OCI-LY7 (cell line): ENCODE measurements at regions not wholly inside any gene's neighbourhood (a gene's known extent, or its start where the extent isn't known, plus 50 kb on each side); places are given as distances from the start of the nearest gene placed in this dataset.

ENCODE experiments used
- BruUV-seq: library from RNA; stranded (reverse); fragments of 400-500 nt; replicated peaks from 2 replicates; lab custom pipeline; 2021; lab: Mats Ljungman, UMichigan
- CTCF ChIA-PET: fragments of 300-600 bp; sonication (Branson Sonifier 250); formaldehyde crosslinking; loops from one replicate; lab custom pipeline; 2022; ENCODE audit warnings: antibody characterized with exemption; ENCODE audit not compliant: unreplicated experiment; lab: Charles Lee
- POLR2A ChIA-PET: fragments of 300-600 bp; sonication (Branson Sonifier 250); formaldehyde crosslinking; loops from one replicate; lab custom pipeline; 2022; ENCODE audit warnings: antibody characterized with exemption; lab: Charles Lee
- DNase-seq: peaks from one replicate; pipeline ENCODE4 v3.0.0-alpha.2; 2015; ENCODE audit warnings: low spot score
- H2AFZ ChIP-seq: fragments of 200-600 bp; sonication (generic), shearing (Covaris generic); 2 replicates; pipeline ENCODE4 v1.6.1; 2014; ENCODE audit warnings: mild to moderate bottlenecking, antibody characterized with exemption, low read length, moderate library complexity
- H3K27ac ChIP-seq: fragments of 200-600 bp; sonication (generic); 2 replicates; pipeline ENCODE4 v1.5.1; 2014; ENCODE audit warnings: mixed run types, low read depth, mild to moderate bottlenecking, moderate library complexity, low read length, inconsistent platforms; ENCODE audit not compliant: poor library complexity, severe bottlenecking
- H3K36me3 ChIP-seq: fragments of 200-600 bp; sonication (generic); 2 replicates; pipeline ENCODE4 v1.6.1; 2014; ENCODE audit warnings: mild to moderate bottlenecking, antibody characterized with exemption, low read length, moderate library complexity, mixed read lengths; ENCODE audit not compliant: insufficient read depth
- H3K4me1 ChIP-seq: fragments of 200-600 bp; sonication (generic); 2 replicates; pipeline ENCODE4 v1.5.1; 2014; ENCODE audit warnings: mild to moderate bottlenecking, low read length; ENCODE audit not compliant: insufficient read depth, poor library complexity, severe bottlenecking
- H3K4me2 ChIP-seq: fragments of 200-600 bp; sonication (generic); 2 replicates; pipeline ENCODE4 v1.6.1; 2014; ENCODE audit warnings: mild to moderate bottlenecking, low read length
- H3K4me3 ChIP-seq: fragments of 200-600 bp; sonication (generic); 2 replicates; pipeline ENCODE4 v1.5.1; 2014; ENCODE audit warnings: mild to moderate bottlenecking, low read depth, low read length; ENCODE audit not compliant: poor library complexity, severe bottlenecking
- H3K79me2 ChIP-seq: fragments of 200-600 bp; sonication (generic); 2 replicates; pipeline ENCODE4 v1.6.1; 2016; ENCODE audit warnings: low read depth, mild to moderate bottlenecking, low read length, moderate library complexity, mixed read lengths; ENCODE audit not compliant: insufficient read depth
- H3K9me2 ChIP-seq: fragments of 200-600 bp; sonication (generic); 2 replicates; pipeline ENCODE4 v1.6.1; 2016; ENCODE audit warnings: mild to moderate bottlenecking, low read length, mixed read lengths; ENCODE audit not compliant: insufficient read depth
- H3K9me3 ChIP-seq: fragments of 200-600 bp; sonication (generic); 2 replicates; pipeline ENCODE4 v1.6.1; 2014; ENCODE audit warnings: mild to moderate bottlenecking, mixed run types, low read length, mixed read lengths
- H4K20me1 ChIP-seq: fragments of 200-600 bp; sonication (generic); 2 replicates; pipeline ENCODE4 v1.6.1; 2014; ENCODE audit warnings: mild to moderate bottlenecking, antibody characterized with exemption, low read length, moderate library complexity, mixed read lengths; ENCODE audit not compliant: insufficient read depth
- EZH2phosphoT487 ChIP-seq: fragments of 200-600 bp; sonication (generic); IDR thresholded peaks from 2 replicates; pipeline ENCODE4 v1.6.1; 2018; ENCODE audit warnings: low read depth, borderline replicate concordance, mild to moderate bottlenecking, mixed run types, antibody characterized with exemption, low read length, moderate library complexity, mixed read lengths
- intact Hi-C: fragments of 100-400 bp; cut with micrococcal nuclease; formaldehyde crosslinking; loops from one replicate; pipeline ENCODE4 v1.10.0; 2022; ENCODE audit not compliant: unreplicated experiment
- TF ChIP-seq, protein P1 (sequence below): fragments of 200-600 bp; sonication (generic); conservative IDR thresholded peaks from 2 replicates; pipeline ENCODE4 v1.5.1; 2014; ENCODE audit warnings: mild to moderate bottlenecking, antibody characterized with exemption, low read length, moderate library complexity, mixed read lengths

DNA sequence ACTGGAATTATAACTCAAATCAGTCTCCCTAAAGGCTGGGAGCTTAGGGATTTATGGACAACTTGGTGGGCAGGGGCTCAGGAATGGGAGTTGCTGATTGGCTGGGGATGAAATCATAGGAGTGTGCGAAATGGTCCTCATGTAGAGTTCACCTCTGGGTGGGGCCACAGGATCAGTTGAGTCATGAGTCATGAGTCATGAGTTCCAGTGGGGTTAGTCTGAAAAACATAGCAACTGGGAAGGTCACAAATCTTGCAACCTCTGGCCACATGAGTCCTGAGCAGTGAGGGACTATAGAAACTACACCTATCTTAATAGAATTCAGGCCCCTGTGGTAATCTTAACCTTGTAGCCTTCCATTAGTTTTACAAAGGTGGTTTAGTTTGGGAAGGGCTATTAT, 383.3 kb downstream of the RBM43 start:
- no peaks in the 10 kb centered on the region for H3K4me1 ChIP-seq
- no peak for DNase-seq
- no peaks in the 10 kb centered on the region for H3K9me3 ChIP-seq
- BruUV-seq = no TSS peak
- H3K36me3 ChIP-seq = no peaks in the 10 kb centered on the region
- POLR2A ChIA-PET = no interaction called here
- intact Hi-C loops = no loop called here
- no peak overlapping the region for H3K27ac ChIP-seq
- CTCF ChIA-PET = no interaction called here
- TF ChIP-seq EZH2phosphoT487 = no peak
- TF ChIP-seq, protein P1, sequence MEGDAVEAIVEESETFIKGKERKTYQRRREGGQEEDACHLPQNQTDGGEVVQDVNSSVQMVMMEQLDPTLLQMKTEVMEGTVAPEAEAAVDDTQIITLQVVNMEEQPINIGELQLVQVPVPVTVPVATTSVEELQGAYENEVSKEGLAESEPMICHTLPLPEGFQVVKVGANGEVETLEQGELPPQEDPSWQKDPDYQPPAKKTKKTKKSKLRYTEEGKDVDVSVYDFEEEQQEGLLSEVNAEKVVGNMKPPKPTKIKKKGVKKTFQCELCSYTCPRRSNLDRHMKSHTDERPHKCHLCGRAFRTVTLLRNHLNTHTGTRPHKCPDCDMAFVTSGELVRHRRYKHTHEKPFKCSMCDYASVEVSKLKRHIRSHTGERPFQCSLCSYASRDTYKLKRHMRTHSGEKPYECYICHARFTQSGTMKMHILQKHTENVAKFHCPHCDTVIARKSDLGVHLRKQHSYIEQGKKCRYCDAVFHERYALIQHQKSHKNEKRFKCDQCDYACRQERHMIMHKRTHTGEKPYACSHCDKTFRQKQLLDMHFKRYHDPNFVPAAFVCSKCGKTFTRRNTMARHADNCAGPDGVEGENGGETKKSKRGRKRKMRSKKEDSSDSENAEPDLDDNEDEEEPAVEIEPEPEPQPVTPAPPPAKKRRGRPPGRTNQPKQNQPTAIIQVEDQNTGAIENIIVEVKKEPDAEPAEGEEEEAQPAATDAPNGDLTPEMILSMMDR = no peak
- H4K20me1 ChIP-seq = no peaks in the 10 kb centered on the region
- no peaks in the 10 kb centered on the region for H3K9me2 ChIP-seq
- no peak overlapping the region for H3K4me3 ChIP-seq
- H3K4me2 ChIP-seq = no peak overlapping the region
- H2AFZ ChIP-seq = no peak overlapping the region
- no peaks in the 10 kb centered on the region for H3K79me2 ChIP-seq

DNA sequence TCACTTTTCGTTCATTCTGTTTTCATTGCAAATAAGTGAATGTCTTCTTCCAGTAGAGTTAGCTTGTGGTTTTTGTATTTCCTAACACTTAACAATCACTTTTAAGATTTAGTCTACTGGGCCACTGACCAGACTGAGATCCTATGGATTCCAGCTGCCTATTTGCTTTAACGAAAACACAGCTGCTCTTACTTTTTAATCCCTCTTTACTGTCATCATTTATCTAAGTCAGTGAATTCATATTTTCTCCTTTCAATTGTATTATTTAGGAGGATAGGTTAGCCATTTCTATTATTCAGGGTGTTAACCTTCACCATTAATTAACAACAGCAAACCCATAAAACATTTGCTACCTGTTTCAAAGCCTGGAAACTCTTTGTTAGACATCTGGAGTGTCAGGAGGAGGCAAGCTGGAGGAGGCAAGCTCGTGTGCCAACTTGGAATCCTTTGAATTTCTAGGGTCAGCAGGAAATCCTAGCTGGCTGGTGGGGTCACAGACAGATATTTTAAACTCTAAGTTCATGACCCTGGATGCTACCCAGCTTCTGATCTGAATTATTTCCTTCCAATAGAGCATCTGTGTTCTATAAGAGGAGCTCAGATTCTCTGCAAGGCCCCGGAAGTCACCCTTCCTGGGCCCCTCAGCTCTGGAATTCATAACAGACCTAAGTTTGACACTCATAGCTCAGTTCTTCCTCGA, 385.3 kb downstream of the RBM43 start:
- BruUV-seq = no TSS peak
- no peak overlapping the region for H2AFZ ChIP-seq
- no peaks in the 10 kb centered on the region for H3K36me3 ChIP-seq
- H3K4me2 ChIP-seq = no peak overlapping the region
- ChIA-PET CTCF (no interaction called here), POLR2A (no interaction called here)
- no peaks in the 10 kb centered on the region for H4K20me1 ChIP-seq
- no peak overlapping the region for H3K4me3 ChIP-seq
- H3K27ac ChIP-seq = no peak overlapping the region
- H3K9me2 ChIP-seq = no peaks in the 10 kb centered on the region
- no peaks in the 10 kb centered on the region for H3K79me2 ChIP-seq
- intact Hi-C loops = no loop called here
- no peak for TF ChIP-seq EZH2phosphoT487
- TF ChIP-seq, protein P1 = no peak
- H3K4me1 ChIP-seq = no peaks in the 10 kb centered on the region
- H3K9me3 ChIP-seq = no peaks in the 10 kb centered on the region
- DNase-seq = no peak

DNA sequence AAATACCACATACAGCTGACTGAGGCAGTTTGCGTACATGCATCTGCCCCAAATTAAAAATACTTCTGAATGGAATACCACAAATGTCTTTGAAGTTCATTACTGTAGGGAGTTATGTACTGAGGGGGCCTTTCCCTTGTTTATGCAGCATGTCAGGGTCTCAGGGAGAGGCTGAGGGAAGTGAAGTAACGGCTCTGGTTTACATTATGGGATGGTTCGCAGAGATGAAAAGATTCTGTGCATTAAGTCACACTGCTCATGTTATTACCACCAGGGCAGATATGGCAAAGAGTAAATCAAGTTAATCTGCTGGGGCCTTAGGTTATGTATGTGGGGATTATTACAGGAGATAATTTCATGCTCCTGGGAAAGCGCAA, 385.9 kb upstream of the RND3 start:
- H3K4me3 ChIP-seq = no peak overlapping the region
- H3K4me1 ChIP-seq = no peaks in the 10 kb centered on the region
- no peaks in the 10 kb centered on the region for H3K79me2 ChIP-seq
- no peak overlapping the region for H3K4me2 ChIP-seq
- no peak overlapping the region for H2AFZ ChIP-seq
- TF ChIP-seq EZH2phosphoT487 = no peak
- TF ChIP-seq, protein P1 = no peak
- DNase-seq = no peak
- H4K20me1 ChIP-seq = no peaks in the 10 kb centered on the region
- no peak overlapping the region for H3K27ac ChIP-seq
- intact Hi-C loops = no loop called here
- ChIA-PET POLR2A (no interaction called here), CTCF (no interaction called here)
- H3K9me2 ChIP-seq = no peaks in the 10 kb centered on the region
- H3K9me3 ChIP-seq = no peaks in the 10 kb centered on the region
- H3K36me3 ChIP-seq = no peaks in the 10 kb centered on the region
- no TSS peak for BruUV-seq
